Erythroblast (primary cell): ENCODE measurements at regions not wholly inside any gene's neighbourhood (a gene's known extent, or its start where the extent isn't known, plus 50 kb on each side); places are given as distances from the start of the nearest gene placed in this dataset.

Source experiments
- GATA1 ChIP-seq: IDR thresholded peaks from 2 replicates; pipeline ENCODE4 v1.6.1; 2011; ENCODE audit warnings: low read depth, mild to moderate bottlenecking, control low read depth, low read length, moderate library complexity
- POLR2A ChIP-seq: IDR thresholded peaks from 2 replicates; pipeline ENCODE4 v1.6.1; 2011; ENCODE audit warnings: mild to moderate bottlenecking, low read length

DNA sequence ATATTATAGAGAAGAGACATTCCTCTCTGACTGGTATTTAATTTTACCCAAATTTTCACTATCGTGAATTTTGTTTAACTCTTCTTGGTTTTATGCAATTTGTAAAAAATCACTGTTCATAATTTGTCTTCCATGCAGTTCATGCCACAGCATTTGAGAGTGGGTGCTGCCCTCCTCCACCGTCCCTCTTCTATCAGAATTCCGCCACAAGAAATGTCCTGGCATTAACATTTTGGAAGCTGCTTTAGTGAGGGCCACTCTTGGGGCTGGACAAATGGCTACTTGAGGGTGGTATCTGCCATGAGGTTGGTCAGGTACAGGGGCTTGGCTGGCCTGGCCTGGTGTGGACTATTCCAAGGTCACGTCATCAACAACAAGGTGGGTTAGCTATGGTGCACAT, 68.3 kb upstream of the CLDN5 start:
- TF ChIP-seq POLR2A: no peak
- TF ChIP-seq GATA1: no peak
